Psoas muscle (tissue), 7 donors: ENCODE measurements at regions not wholly inside any gene's neighbourhood (a gene's known extent, or its start where the extent isn't known, plus 50 kb on each side); places are given as distances from the start of the nearest gene placed in this dataset.

Source experiments
- ATAC-seq, 4 donors: fragments of 200-7000 bp; cut with Tn5 transposase; one replicate each; pipeline ENCODE4 v1.9.1; 2020; ENCODE audit warnings: moderate library complexity in 3 of 4, mild to moderate bottlenecking in 2 of 4
- DNase-seq, 2 donors: peaks; one replicate each; pipeline ENCODE4 v3.0.0-alpha.2; 2020
- H3K27ac ChIP-seq: fragments of 200-600 bp; one replicate; pipeline ENCODE4 v1.8.0; 2022
- H3K27me3 ChIP-seq, 3 donors: fragments of 200-600 bp in 1 of 3; one replicate each; pipeline versions ENCODE4 v1.6.1 to v1.8.0; 2013 to 2022; ENCODE audit warnings: low read length in 2 of 3, mild to moderate bottlenecking in 2 of 3, moderate library complexity in 1 of 3; ENCODE audit not compliant: insufficient read depth in 3 of 3
- H3K36me3 ChIP-seq, 2 donors: fragments of 200-600 bp in 1 of 2; one replicate each; pipeline versions ENCODE4 v1.6.1 to v1.8.0; 2013 to 2022; ENCODE audit warnings: low read depth in 1 of 2, mild to moderate bottlenecking in 1 of 2, moderate library complexity in 1 of 2; ENCODE audit not compliant: insufficient read depth in 1 of 2
- H3K4me1 ChIP-seq: fragments of 200-600 bp; one replicate; pipeline ENCODE4 v1.8.0; 2022
- H3K4me3 ChIP-seq: fragments of 200-600 bp; one replicate; pipeline ENCODE4 v1.8.0; 2022; ENCODE audit warnings: mild to moderate bottlenecking
- H3K9me3 ChIP-seq: fragments of 200-600 bp; one replicate; pipeline ENCODE4 v1.8.0; 2022
- WGBS, 3 donors: extraction: QIAGEN DNeasy Blood & Tissue Kit; methylation state at CpG; one replicate each; pipeline versions ENCODE4 v1.1.6 to v1.1.7; 2013; 5-methylcytosine and 5-hydroxymethylcytosine counted together
- intact Hi-C, 2 donors: fragments of 100-400 bp; cut with DNase I; formaldehyde crosslinking; loops; one replicate each; pipeline versions ENCODE4 v1.11.0 to v1.14.2; 2022
- TF ChIP-seq, protein P1 (sequence below): fragments of 200-600 bp; IDR thresholded peaks from one replicate; pipeline ENCODE4 v1.8.0; 2022; ENCODE audit warnings: antibody characterized with exemption
- donor health status: healthy with polysubstance abuse.
- donor health status: DM: no; HTN: no; CAD: no; lungs with moderate emphysema.
- donor health status: Bipolar disorder and iron deficiency.
- donor health status: healthy.
- donor health status: DM: yes; HTN: yes; CAD: no.
- donor health status: DM: no; HTN: no; CAD: no.
- donor health status: DM: yes; HTN: yes; CAD: no.

DNA sequence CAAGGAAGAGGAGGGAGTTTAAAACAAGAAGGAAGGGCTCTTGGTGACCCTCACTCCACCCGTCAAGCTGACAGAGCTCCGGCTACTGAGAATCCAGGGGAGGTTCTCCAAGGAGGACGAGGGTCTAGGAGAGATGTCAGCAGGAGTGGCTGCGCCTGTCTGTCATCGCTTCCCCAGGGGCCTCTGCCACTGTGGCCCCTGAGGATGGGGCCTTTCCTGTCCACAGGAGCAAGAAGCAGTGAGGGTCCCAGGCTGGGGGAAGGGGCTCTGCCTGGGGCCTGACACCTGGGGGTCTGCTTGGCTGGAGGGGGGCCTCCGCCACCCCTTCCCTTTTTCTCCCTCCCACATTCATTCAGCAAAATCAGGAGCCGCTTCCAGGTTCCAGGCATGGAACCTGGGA, 66.5 kb upstream of the TNRC6C start:
- TF ChIP-seq, protein P1, sequence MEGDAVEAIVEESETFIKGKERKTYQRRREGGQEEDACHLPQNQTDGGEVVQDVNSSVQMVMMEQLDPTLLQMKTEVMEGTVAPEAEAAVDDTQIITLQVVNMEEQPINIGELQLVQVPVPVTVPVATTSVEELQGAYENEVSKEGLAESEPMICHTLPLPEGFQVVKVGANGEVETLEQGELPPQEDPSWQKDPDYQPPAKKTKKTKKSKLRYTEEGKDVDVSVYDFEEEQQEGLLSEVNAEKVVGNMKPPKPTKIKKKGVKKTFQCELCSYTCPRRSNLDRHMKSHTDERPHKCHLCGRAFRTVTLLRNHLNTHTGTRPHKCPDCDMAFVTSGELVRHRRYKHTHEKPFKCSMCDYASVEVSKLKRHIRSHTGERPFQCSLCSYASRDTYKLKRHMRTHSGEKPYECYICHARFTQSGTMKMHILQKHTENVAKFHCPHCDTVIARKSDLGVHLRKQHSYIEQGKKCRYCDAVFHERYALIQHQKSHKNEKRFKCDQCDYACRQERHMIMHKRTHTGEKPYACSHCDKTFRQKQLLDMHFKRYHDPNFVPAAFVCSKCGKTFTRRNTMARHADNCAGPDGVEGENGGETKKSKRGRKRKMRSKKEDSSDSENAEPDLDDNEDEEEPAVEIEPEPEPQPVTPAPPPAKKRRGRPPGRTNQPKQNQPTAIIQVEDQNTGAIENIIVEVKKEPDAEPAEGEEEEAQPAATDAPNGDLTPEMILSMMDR: no peak
- Histone ChIP-seq H3K4me3 (no peak overlapping the region), H3K4me1 (peaks cover 7% of the 10 kb centered on the region), H3K27ac (no peak overlapping the region), H3K9me3 (no peaks in the 10 kb centered on the region), H3K36me3 (no peaks in the 10 kb centered on the region), H3K27me3 (no peaks in the 10 kb centered on the region)
- 94 to 97% (median 95%) methylated on average over 6 to 7 of the region's 7 CpGs for WGBS, 3 donors
- DNase-seq (no peak), ATAC-seq (no peak)
- intact Hi-C loops: no loop called here

DNA sequence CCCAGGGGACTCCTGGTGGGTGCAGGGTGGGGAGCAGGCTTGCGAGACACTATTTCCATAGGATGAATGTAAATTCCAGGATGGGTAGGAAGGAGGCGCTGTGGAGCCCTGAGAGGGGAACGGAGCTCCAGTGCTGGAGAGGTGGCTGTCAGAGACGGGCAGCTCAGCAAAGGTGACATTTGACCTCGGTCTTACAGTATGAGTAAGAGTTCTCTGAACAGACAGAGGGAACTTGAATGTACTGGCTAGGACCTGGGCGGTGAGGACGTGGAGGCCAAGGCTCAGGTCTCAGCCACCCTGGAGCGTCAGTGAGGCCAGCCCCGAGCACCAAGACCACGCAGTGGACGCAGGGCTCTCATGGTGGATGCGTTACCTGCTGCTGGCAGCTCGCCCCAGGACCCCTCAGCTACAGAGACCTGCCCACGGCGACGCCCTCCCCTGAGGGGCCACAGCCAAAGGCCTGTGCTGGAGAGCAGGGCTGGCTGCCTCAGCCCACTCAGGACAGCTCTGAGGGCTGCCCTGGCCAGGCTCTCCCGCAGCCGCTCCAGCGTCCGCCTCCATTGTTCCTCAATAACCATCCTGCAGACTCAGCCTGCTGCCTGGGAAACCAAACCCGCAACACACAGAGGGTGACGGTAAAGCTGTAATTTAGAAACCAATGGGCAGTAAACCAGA, 65.9 kb upstream of the TNRC6C start:
- no peak for ATAC-seq
- no peaks in the 10 kb centered on the region for H3K36me3 ChIP-seq
- 89 to 94% (median 90%) methylated on average over 21 to 22 of the region's 22 CpGs for WGBS, 3 donors
- H3K4me1 ChIP-seq: peaks cover 7% of the 10 kb centered on the region
- intact Hi-C loops: no loop called here
- H3K27ac ChIP-seq: no peak overlapping the region
- H3K9me3 ChIP-seq: no peaks in the 10 kb centered on the region
- no peak overlapping the region for H3K4me3 ChIP-seq
- DNase-seq: peak in 1 of 2 donors; percentile 50
- no peaks in the 10 kb centered on the region for H3K27me3 ChIP-seq
- TF ChIP-seq, protein P1: no peak

DNA sequence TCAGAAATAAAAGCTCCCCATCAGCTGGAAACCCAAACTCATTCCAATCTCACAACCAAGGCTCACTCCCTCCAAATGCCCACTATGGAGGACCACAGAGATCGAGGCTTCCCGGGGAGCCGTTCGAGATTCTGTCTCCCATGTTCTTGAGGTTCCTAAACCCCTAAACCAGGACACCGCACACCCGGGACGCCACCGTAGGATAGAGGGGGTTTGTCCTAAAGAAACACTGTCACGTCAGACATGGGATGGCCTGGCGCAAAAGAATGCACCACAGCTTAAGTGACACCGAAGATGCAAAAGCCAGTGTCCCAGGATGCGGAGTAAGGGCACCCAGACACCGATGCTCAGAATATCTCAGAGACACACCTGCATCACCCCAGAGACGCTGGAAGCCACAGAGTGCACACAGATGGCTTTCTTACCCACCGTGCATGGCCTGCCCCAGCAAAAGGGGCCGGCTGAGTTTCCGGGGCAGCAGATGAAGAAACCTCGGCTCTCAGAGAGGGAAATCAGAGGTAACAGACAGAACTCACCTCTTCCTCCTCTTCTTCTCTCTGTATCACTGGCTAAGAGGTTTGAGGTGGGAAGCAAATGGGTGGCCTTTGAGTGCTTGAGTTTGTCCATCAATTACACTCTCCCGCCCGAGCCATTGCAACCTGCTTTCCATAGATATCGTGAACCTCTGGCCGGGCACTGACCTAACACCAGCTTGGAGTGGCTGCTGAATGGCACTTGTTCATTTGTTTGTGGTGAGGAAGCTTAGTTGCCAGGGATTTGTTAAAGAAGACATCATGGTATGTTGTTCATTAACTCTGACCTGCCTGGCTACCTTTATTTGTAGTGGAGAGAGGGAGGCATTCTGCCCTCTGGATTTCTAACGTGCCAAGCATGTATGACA, 65.1 kb upstream of the TNRC6C start:
- 92 to 95% (median 93%) methylated on average over 23 of the region's 23 CpGs for WGBS, 3 donors
- peaks cover 1% of the 10 kb centered on the region for H3K4me1 ChIP-seq
- TF ChIP-seq, protein P1: no peak
- H3K4me3 ChIP-seq: no peak overlapping the region
- H3K36me3 ChIP-seq: no peaks in the 10 kb centered on the region
- DNase-seq (peak in 1 of 2 donors; percentile 30), ATAC-seq (no peak)
- H3K9me3 ChIP-seq: no peaks in the 10 kb centered on the region
- intact Hi-C loops: no loop called here
- H3K27ac ChIP-seq: no peak overlapping the region
- no peaks in the 10 kb centered on the region for H3K27me3 ChIP-seq

DNA sequence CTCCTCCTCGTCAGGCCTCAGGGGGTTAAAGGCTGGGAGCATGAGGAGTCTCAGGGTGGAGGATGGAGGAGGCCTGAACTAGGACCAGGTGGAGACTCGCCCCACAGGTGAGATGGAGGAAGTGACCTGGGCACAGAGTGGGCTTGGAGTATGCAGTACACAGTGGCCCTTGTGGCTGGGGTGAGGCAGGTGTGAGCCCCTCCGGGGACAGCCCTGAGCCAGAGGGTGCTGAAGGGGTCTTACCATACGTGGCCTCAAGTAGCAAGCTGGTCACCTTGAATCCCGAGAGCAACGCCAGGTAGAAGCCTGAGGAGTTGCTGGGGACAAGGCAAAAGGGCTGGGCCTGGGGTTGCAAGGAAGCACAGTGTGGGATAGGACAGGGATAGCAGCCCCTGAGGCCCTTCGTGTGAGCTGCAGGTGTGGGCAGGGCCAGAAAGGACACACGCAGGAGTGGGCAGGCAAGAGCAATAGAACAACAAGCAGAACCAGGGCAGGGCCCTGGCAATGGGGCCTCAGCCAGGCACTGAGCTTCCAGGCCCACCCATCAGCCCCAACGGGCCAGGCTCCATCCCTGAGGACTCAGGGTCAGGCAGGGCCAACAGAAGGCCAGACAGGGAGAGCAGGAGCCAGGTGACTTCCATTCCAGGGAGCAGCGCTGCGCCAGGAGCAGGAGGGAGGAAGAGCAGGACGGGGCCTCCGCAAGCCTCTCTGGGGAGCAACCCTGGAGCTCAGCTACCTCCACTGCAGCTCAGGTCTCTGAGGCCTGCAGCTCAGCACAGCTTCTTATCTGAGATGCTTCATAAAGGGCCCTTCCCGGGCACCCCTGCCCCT, 64.2 kb upstream of the TNRC6C start:
- Histone ChIP-seq H3K4me1 (no peaks in the 10 kb centered on the region), H3K4me3 (no peak overlapping the region), H3K27me3 (no peaks in the 10 kb centered on the region), H3K36me3 (no peaks in the 10 kb centered on the region), H3K9me3 (no peaks in the 10 kb centered on the region), H3K27ac (no peak overlapping the region)
- intact Hi-C loops: no loop called here
- WGBS, 3 donors: 85 to 89% (median 87%) methylated on average over 14 of the region's 14 CpGs
- TF ChIP-seq, protein P1: no peak
- ATAC-seq (peak in 1 of 4 donors; percentile 23), DNase-seq (peak in 1 of 2 donors; percentile 39)
